ENCODE measurements at regions not wholly inside any gene's neighbourhood (a gene's known extent, or its start where the extent isn't known, plus 50 kb on each side); places are given as distances from the start of the nearest gene placed in this dataset.
"Not testable (repeated sequence)": the region's sequence is repeated elsewhere in the genome, so short reads cannot be mapped to it uniquely, and the experiment has no call there.

DNA sequence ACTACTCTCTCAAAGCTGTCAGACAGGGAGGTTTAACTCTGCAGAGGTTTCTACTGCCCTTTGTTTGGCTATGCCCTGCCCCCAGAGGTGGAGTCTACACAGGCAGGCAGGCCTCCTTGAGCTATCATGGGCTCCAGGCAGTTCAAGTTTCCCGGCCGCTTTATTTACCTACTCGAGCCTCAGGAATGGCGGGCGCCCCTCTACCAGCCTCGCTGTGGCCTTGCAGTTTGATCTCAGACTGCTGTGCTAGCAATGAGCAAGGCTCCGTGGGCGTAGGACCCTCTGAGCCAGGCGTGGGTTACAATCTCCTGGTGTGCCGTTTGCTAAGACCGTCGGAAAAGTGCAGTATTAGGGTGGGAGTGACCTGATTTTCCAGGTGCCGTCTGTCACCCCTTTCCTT, 124.3 kb downstream of the PTCHD1 start:
- DNase-seq: not testable (repeated sequence)

DNA sequence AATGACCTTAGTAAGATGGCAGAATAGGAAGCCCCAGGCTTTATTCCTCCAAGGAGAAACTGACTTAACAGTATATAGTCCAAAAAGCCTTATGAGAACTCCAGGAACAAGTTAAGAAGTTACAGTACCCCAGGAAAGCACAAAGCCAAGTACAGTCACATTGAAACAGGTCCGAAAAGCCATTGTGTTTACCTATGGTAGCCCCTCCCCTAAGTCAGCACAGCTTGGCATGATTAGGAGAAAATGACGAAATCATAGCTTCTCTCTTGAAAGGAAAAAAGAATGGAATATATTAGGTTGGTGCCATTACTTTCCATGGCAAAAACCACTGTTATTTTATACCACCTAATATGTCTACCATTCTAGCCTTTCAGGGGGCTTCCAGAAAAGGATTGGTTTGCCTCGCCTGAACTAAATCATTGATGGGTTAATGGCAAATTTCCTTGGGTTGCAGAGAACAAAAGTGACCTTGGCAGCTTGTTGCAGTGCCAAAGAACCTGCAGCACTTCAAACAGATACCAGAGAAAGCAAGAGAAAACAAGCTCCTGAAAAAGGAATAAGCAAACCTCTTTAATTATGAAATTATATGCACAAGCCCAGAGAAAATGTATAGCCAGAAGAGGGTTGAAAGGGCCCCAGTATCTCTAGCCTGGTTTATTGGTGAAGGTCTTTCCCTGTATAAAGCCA, 130.6 kb downstream of the PTCHD1 start:
- no peak for DNase-seq

DNA sequence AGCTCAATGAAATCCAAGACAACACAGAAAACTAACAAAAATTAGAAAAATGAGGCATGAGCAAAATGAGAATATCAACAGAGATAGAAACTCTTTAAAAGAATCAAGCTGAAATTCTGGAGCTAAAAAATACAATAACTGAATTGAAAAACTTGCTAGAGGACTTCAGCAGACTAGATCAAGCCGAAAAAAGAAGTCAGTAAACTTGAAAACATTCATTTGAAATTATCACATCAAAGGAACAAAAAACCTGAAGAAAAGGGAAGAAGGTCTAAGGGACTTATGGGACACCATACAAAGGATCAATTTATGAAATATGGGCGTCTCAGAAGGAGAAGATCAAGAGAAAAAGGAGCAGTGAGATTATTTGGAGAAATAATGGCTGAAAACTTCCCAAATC, 131.3 kb downstream of the PTCHD1 start:
- DNase-seq: no peak

DNA sequence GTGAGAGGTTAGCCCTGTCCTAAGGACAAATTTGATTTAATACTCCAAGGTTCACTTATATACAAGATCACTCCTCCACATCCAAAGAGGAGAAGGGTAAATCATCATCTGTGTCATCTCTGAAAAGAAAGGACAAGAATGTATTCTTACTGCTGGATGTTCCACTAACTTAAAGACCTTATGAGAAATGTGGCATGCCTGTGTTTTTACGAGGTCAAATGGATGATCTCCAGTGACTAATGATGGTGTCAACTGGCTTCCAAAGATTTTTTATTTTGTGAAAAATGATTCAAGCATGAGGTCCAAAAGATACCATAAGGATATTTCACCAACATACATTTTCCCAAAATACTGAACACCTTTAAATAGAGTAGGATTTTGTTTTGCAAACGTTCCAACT, 143.4 kb downstream of the PTCHD1 start:
- peak; percentile 4 for DNase-seq

DNA sequence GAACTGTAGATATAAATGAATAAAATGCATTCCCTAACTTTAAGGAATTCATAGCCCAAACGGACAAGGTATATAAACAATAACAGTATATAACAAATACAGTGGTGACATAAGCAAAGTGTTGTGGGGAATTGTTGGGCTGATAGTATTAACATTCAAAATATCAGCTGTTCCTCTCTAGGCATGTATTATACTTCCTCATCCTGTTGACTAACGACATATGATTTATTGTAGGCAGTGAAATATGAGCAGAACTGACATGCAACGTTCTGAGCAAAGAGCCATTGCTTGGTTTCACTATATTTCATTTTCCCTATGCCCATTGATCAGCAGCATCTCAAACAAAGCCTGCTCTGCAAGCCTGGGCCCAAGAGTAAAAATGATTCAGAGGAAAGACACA, 143.9 kb downstream of the PTCHD1 start:
- no peak for DNase-seq

DNA sequence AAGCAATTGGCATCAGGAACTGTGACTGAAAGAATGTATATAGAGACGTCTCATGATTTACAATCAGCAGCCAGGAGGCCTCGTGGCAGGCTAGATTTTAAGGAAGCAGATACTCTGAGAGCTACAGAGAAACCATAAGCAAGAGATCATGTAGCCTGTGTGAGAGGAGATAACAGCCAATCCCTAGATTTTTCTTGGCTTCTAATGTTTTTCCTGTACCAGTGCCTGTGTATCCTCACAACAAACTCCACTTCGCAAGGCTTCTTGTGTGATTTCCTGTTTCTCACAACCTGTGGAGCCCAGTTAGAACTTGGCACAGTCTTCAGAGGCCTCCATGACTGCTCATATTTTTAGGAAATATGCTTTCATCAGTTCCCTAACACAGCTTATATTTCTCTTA, 147.9 kb downstream of the PTCHD1 start:
- DNase-seq: no peak

DNA sequence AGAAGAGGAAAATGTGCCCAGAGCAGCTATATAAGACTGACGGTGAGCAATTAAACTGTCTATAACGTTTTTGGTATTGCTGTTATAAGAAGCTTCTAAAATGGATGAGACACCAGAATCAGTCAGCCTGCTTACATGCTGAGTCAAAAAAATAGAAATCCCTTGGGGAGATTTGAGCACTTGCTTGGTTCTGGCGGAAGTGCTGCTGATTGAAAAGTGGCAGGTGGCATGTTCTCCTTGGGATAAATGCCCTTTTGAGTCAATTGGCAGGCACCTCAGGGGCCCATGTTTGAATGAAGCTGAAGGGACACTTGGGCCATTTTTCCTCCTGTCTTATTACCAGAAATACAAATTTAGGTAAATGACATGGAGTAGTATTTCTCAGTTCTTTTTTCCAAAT, 148.7 kb downstream of the PTCHD1 start:
- DNase-seq: no peak

DNA sequence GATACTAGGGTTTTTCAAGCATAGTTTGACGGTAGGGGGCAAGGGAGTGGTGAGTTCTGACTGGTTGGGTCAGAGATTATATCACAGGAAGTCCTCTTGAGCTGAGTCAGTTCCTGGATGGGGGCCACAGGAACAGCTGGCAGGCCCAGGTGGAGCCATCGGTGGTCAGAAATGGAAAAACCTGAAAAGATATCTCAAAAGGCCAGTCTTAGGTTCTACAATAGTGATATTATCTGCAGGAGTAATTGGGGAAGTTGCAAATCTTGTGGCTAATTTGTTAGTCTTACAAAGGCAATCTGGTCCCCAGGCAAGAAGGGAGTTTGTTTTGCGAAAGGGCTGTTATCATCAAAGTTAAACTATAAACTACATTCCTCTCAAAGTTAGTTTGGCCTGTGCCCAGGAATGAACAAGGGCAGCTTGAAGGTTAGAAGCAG, 159.3 kb downstream of the PTCHD1 start:
- DNase-seq: no peak

DNA sequence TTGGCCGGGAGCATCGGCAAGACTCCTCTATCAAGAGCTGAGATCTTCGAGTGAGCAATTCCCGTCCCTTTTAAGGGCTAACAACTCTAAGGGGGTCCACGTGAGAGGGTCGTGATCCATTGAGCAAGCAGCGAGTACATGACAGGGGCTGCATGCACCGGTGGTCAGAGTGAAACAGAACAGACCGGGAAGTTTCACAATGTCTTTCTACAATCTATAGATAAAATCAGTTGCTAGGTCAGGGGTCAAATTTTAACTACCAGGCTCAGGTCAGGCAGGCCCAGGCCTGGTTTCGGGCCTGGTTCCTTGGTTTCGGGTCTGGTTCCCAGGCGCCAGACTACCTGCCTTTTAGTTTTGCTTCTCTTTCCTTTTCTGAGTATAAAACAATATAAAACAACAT, 160.1 kb downstream of the PTCHD1 start:
- no peak for DNase-seq

DNA sequence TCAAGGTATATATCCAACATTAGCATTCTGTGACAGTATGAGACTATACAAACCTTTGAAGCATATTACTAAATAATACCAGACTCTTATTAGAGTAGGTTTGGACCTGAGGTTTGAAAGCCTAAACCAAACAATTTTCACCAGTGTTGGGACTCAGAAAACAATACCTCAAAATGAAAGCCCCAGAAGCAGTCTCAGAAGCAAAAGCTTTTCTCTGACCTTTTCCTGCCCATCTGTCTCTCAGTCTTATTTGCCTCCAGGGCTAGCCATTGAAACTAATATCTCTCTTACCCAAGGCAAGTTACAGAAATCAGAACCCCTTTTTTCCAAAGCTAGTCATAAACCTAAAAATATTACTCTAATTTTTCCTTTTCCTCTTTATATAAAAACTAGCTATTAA, 163.3 kb downstream of the PTCHD1 start:
- DNase-seq: no peak

DNA sequence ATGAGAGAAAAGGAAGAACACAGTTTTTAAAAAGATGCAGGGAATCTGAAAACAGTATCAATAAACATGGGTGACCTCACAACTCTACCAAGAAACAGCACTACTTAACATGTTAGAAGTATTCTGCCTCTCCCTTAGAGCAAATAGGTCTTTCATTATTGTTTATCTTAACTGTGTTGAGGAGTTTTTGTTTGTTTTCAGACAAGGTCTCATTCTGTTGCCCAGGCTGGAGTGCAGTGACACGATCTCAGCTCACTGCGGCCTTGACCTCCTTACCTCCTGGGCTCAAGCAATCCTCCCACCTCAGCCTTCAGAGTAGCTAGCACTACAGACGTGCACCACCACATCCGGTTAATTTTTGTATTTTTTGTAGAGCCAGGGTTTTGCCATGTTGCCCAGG, 165.3 kb upstream of the PRDX4 start:
- DNase-seq: no peak

DNA sequence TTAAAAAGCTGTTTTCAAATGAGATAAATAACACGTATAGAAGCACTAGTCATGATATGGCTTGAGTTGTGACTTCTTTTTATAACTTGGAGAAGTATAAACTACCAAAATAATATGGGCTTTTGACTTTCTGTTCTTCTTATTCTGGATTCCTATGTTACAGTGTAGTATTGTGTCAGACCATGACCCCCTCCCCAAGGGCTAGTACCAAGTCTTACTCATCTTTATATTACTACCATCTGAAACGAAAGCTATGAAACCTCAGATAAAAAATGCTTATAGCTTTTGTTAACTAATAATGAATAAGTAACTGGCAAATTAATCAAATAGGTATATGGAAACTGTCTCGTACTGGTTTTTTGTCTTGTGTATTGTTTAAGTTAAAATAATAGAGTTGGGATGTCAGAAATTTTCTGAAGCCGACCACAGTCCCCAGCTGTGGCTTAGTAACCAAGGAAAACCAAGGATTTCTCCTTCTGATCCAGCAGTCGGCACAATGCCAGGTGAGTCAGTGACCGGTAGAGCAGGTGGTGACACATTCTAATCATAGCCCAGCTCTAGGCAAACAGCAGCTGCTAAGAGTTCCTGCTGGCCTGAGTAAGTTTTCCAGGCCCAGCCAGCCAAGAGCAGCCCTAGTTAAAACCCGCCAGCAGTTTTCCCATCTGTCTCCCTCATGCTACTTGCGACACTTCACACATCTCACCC, 163.3 kb upstream of the PRDX4 start:
- DNase-seq: peak; percentile 67

DNA sequence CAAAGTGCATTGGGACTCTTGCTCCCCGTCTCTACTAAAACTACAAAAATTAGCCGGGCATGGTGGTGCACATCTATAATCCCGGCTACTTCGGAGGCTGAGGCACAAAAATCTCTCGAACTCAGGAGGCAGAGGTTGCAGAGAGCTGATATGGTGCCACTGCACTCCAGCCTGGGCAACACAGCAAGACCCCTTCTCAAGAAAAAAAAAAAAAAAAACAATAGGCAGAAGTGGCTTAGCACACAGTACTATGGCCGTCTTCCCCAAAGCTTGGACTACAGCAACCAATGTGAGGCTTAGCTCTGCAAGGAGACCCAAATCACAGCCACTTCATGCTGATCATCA, 162.8 kb upstream of the PRDX4 start:
- no peak for DNase-seq

DNA sequence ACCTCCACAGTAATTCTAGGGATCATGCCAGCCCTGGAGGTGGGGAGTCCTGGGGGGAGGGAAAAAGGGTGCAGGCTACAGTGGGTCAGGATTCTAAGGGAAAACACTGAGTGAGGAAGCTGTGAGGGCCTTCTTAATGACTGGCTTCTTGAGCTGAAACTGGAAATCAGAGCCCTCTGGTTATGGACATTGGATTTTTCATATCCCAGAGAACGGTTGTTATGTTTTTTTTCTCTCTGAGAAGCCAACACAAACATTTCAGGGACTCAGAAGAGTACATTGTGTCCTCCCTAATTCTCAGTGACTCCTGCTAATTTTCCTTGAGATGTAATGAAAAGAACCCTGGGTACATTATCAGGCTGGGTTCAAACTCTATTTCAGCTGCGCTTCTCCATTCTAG, 162.4 kb upstream of the PRDX4 start:
- DNase-seq: no peak

DNA sequence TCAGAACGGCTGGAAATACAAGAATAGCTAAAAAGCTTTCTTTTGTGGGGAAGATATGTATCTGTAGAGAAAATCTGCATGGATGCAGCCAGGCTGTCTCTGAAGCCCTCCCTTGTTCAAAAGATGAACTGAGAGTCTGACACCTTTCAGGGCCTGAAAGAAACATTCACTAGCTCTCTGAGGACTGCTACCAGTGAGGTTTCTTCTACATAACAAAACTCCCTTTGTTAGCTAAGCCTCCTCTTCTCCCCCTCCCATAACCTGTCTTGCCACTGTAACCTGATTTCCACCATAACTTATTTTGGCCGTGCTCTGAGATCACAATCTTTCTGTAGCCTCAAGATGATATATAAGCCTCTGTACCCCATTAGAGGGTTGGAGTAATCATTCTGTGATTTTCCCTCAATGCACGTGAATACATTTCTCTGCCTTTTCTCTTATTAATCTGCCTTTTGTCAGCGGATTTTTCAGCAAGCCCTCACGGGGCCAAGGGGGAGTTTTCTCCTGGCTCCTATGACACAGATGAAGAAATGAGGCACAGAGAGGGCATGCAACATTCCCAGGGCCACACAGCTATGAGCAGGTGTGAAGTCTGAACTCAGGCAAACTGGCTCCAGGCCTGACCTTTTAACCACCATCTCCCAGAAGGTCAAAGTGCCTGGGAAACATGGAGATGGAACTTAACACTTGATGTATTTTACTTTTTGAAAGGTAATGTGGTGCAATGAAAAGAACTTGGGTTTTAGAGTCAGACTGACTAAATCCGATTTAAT, 161.6 kb upstream of the PRDX4 start:
- DNase-seq: no peak

DNA sequence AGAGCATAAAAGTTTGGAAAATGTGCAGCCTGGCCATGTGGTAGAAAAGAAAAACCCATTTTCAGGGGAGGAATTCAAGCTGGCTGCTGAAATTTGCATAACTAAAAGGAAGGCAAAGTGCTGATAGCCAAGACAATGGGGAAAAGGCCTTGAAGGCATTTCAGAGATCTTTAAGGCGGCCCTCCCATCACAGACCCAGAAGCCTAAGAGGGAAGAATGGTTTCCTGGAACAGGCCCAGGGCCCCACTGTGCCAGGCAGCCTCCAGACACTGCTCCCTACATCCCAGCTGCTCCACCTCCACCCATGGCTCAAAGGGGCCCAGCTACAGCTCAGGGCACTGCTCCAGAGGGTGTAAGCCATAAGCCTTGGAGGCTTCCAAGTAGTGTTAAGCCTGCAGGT, 158.0 kb upstream of the PRDX4 start:
- DNase-seq: no peak

DNA sequence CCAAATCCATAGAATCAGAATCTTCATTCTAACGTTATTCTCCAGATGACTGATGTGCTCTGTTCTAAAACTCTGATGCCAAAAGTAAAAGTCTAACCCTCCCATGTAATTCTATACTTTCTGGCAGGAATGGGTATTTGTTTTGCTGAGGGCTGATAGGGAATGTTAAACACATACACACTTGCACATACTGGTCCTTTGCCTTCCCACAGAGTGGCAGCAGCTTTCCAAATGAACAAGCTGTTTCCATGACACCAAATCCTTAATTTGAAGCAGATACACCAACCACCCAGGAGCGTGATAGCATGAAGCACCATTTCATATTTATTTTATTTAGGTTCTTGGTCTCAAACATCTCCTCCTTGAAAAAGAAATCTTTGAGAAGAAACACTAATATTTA, 155.5 kb upstream of the PRDX4 start:
- DNase-seq: no peak

DNA sequence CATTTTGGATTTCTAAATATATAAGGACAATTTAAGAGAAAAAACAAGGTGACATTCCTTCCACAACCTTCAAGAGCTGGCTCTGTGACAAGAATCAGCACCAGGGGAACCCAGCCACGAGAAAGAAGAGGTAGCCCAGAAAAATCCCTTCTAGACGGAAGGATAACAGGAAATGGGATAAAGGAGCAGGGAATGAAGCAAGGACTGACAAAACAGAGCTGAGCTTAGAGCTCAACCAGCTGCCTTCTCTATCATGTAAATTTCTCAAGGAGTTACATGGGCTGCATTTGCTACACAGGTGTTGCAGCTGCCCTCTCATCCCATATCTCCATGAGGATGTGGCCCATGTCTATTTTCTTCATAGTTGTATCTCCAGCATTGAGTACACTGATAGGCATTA, 154.2 kb upstream of the PRDX4 start:
- DNase-seq: no peak

DNA sequence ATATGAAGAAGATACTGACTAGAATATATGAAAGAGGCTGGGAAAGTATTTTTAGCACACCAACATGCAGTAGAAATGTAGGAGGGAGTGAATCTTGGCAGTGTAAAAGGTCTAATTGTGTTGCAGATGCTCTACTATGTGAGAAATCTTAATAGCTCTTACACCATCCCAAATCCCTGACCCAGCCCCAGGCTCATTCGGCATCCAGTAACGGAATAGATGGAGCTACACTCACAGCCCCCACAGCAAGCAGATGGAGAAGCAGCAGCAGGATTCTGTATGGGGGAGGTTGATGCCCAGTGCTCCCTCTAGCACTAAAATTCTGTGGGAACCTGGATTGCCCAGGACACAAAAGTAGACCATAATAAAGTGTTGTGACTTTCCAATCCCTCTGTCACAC, 153.2 kb upstream of the PRDX4 start:
- DNase-seq: no peak

DNA sequence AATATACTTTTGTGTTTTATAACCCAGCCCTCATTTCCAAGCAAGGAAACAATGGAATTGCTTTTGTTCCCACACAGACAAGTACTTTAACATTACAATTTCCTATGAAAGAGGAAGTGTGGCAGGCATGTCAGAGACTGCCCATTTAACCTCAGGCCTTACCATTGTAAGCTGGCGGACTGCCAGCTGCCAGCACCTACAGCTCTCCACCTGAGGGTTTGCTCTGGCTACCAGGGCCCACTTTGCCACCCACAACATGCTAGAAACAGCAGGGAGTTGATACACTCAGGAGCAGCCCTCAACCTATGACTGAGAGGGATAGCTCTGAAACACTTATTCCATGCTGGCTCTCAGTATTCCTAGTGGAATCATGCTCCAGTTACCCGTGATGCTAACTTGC, 152.3 kb upstream of the PRDX4 start:
- DNase-seq: no peak

DNA sequence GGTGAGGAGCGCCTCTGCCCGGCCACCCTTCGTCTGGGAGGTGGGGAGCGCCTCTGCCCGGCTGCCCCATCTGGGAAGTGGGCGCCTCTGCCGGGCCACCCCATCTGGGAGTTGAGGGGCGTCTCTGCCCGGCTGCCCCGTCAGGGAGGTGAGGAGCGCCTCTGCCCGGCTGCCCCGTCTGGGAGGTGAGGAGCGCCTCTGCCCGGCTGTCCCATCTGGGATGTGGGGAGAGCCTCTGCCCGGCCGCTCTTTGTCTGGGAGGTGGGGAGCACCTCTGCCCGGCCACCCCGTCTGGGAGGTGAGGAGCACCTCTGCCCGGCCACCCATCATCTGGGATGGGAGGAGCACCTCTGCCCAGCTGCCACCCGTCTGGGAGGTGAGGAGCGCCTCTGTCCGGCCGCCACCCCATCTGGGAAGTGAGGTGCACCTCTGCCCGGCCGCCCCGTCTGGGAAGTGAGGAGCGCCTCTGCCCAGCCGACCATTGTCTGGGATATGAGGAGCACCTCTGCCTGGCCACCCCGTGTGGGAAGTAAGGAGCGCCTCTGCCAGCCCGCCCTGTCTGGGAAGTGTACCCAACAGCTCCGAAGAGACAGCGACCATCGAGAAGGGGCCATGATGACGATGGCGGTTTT, 144.2 kb upstream of the PRDX4 start:
- not testable (repeated sequence) for DNase-seq

DNA sequence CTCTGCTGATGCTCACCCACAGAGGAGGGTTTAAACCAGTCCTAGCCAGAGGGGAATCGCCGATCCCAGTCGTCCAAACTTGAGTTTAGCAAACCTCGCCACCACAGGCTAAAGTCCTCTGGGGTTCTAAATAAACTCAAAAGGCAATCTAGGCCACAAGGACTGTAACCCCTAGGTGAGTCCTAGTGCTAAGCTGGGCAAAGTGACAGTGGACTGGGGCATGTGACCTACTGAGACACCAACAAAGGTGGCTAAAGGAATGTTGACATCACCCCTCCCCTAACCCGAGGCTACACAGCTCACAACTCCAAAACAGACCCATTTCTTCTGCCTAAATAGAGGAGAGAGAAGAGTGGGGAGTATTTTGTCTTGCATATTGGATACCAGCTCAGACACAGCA, 142.8 kb upstream of the PRDX4 start:
- no peak for DNase-seq

DNA sequence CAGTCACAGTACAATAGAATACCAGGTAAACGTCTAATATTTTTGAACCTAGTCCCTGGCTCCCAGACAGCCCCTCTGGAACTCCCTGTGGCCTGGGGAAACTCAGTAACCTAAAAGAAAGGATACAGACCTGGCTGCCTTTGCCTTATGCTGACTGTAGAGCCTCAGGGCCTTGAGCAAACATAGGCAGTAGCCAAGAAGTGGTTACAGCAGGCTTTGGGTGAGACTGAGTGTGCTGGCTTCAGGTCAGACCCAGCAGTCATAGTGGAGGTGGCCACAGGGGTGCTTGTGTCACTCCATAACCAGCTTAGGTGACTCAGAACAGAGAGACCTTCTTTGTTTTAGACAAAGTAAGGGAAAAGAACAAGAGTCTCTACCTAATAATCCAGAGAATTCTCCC, 141.8 kb upstream of the PRDX4 start:
- DNase-seq: no peak

DNA sequence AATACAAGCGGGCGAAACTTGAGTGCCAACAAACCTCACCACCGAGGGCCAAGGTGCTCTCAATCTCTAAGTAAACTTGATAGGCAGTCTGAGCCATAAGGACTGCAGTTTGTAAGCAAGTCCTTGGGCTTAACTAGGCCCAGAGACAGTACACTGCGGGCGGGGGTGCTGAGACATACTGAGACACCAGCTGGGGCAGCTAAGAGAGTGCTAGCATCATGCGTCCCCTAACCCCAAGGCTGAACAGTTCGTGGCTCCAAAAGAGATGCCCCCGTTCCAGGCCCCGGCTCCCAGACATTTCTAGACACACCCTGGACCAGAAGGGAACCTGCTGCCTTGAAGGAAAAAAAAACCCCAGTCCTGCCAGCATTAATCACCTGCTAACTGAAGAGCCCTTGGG, 126.8 kb upstream of the PRDX4 start:
- no peak for DNase-seq

All from fibroblast of skin of right quadriceps (primary cell).